ENCODE measurements at regions not wholly inside any gene's neighbourhood (a gene's known extent, or its start where the extent isn't known, plus 50 kb on each side); places are given as distances from the start of the nearest gene placed in this dataset.

GRCh38 chr9:108021096-108021710 is 531.6 kb upstream of the KLF4 start:
- Histone ChIP-seq H3K4me1 (no peaks in the 10 kb centered on the region), H3K27me3 (no peaks in the 10 kb centered on the region), H3K27ac (no peak overlapping the region), H3K4me3 (no peak overlapping the region), H3K9me3 (no peaks in the 10 kb centered on the region), H3K36me3 (no peaks in the 10 kb centered on the region)
- WGBS, 2 donors, result 96 to 100% methylated on average over 1 of the region's 1 CpG
- ATAC-seq (ENCODE audit: low FRiP score in 2 of 2) (no peak), DNase-seq (no peak)
- TF ChIP-seq EP300 (IDR thresholded peaks at IDR 0.05) (no peak), POLR2A (IDR thresholded peaks at IDR 0.05) (no peak), CTCF (IDR thresholded peaks at IDR 0.05) (no peak), POLR2AphosphoS5 (IDR thresholded peaks at IDR 0.05) (no peak)

- no peaks in the 10 kb centered on the region for H3K27me3 ChIP-seq
- H3K9me3 ChIP-seq, result no peaks in the 10 kb centered on the region
- no peaks in the 10 kb centered on the region for H3K4me1 ChIP-seq
- H3K36me3 ChIP-seq, result no peaks in the 10 kb centered on the region
- no peak overlapping the region for H3K4me3 ChIP-seq
- no peak overlapping the region for H3K27ac ChIP-seq
- no peak for TF ChIP-seq POLR2A (IDR thresholded peaks at IDR 0.05)
- no peak for TF ChIP-seq CTCF (IDR thresholded peaks at IDR 0.05)
- TF ChIP-seq EP300 (IDR thresholded peaks at IDR 0.05), result no peak
- ATAC-seq (ENCODE audit: low FRiP score in 2 of 2) (no peak), DNase-seq (no peak)
These were observed 530.3 kb upstream of the KLF4 start for GRCh38 chr9:108019821-108020220.

- no peaks in the 10 kb centered on the region for H3K27me3 ChIP-seq
- no peaks in the 10 kb centered on the region for H3K4me1 ChIP-seq
These were observed 528.1 kb upstream of the KLF4 start for GRCh38 chr9:108017671-108018070.

GRCh38 chr9:108016446-108016845 is 526.9 kb upstream of the KLF4 start:
- ATAC-seq (ENCODE audit: low FRiP score in 2 of 2), result no peak
- no peak for TF ChIP-seq POLR2AphosphoS5 (IDR thresholded peaks at IDR 0.05)
- no peak for TF ChIP-seq CTCF (IDR thresholded peaks at IDR 0.05)
- no peak for TF ChIP-seq EP300 (IDR thresholded peaks at IDR 0.05)
- TF ChIP-seq POLR2A (IDR thresholded peaks at IDR 0.05), result no peak
- no peaks in the 10 kb centered on the region for H3K4me1 ChIP-seq

More at GRCh38 chr9:108017671-108018070, 528.1 kb upstream of the KLF4 start:
- no peak overlapping the region for H3K4me3 ChIP-seq
- no peak overlapping the region for H3K27ac ChIP-seq
- WGBS, 2 donors, result 89 to 97% methylated on average over 7 of the region's 7 CpGs
- no peaks in the 10 kb centered on the region for H3K36me3 ChIP-seq
- no peak for DNase-seq
- H3K9me3 ChIP-seq, result no peaks in the 10 kb centered on the region
- no peak for ATAC-seq (ENCODE audit: low FRiP score in 2 of 2)
- no peak for TF ChIP-seq EP300 (IDR thresholded peaks at IDR 0.05)
- no peak for TF ChIP-seq CTCF (IDR thresholded peaks at IDR 0.05)

GRCh38 chr9:108015690-108016089 is 526.1 kb upstream of the KLF4 start:
- DNase-seq (no peak), ATAC-seq (ENCODE audit: low FRiP score in 2 of 2) (no peak)
- H3K36me3 ChIP-seq, result no peaks in the 10 kb centered on the region
- WGBS, 2 donors, result 85 to 90% methylated on average over 5 of the region's 5 CpGs
- H3K4me3 ChIP-seq, result no peak overlapping the region
- no peaks in the 10 kb centered on the region for H3K4me1 ChIP-seq
- TF ChIP-seq POLR2A (IDR thresholded peaks at IDR 0.05) (no peak), EP300 (IDR thresholded peaks at IDR 0.05) (no peak), CTCF (IDR thresholded peaks at IDR 0.05) (no peak), POLR2AphosphoS5 (IDR thresholded peaks at IDR 0.05) (no peak)
- H3K9me3 ChIP-seq, result no peaks in the 10 kb centered on the region
- no peaks in the 10 kb centered on the region for H3K27me3 ChIP-seq
- H3K27ac ChIP-seq, result no peak overlapping the region

More at GRCh38 chr9:108016446-108016845, 526.9 kb upstream of the KLF4 start:
- no peaks in the 10 kb centered on the region for H3K36me3 ChIP-seq
- 82 to 88% methylated on average over 3 of the region's 3 CpGs for WGBS, 2 donors
- H3K9me3 ChIP-seq, result no peaks in the 10 kb centered on the region
- H3K4me3 ChIP-seq, result no peak overlapping the region
- H3K27me3 ChIP-seq, result no peaks in the 10 kb centered on the region
- H3K27ac ChIP-seq, result no peak overlapping the region
- no peak for DNase-seq
